LNCAP (cell line): ENCODE measurements at regions not wholly inside any gene's neighbourhood (a gene's known extent, or its start where the extent isn't known, plus 50 kb on each side); places are given as distances from the start of the nearest gene placed in this dataset.

Experiments
- CTCF ChIP-seq: fragments of 450-650 bp; IDR thresholded peaks from 2 replicates; pipeline ENCODE4 v1.5.1; 2017; ENCODE audit warnings: mild to moderate bottlenecking

- no peak for TF ChIP-seq CTCF
Observed at GRCh38 chr20:11035211-11035610, 361.4 kb upstream of the JAG1 start.

GRCh38 chr20:11041396-11041795, 367.6 kb upstream of the JAG1 start:
- no peak for TF ChIP-seq CTCF

- TF ChIP-seq CTCF: no peak
Observed at GRCh38 chr20:11043001-11043400, 369.2 kb upstream of the JAG1 start.

- TF ChIP-seq CTCF: no peak
Observed at GRCh38 chr20:11044561-11044960, 370.8 kb upstream of the JAG1 start.

GRCh38 chr20:11045412-11046175, 371.8 kb upstream of the JAG1 start:
- TF ChIP-seq CTCF: no peak

GRCh38 chr20:11047559-11047958, 373.8 kb upstream of the JAG1 start:
- no peak for TF ChIP-seq CTCF

GRCh38 chr20:11048739-11049138, 374.9 kb upstream of the JAG1 start:
- no peak for TF ChIP-seq CTCF

- TF ChIP-seq CTCF: no peak
Observed at GRCh38 chr20:11050350-11050749, 376.6 kb upstream of the JAG1 start.
